SU-DHL-6 (cell line): ENCODE measurements at regions not wholly inside any gene's neighbourhood (a gene's known extent, or its start where the extent isn't known, plus 50 kb on each side); places are given as distances from the start of the nearest gene placed in this dataset.

Source experiments
- H2AFZ ChIP-seq: fragments of 200-600 bp; sonication (generic); 2 replicates; pipeline ENCODE4 v1.6.1; 2014; ENCODE audit warnings: low read depth, mild to moderate bottlenecking, moderate library complexity, mixed read lengths, antibody characterized with exemption, low read length; ENCODE audit not compliant: severe bottlenecking
- H3F3A ChIP-seq: fragments of 200-600 bp; shearing (Covaris generic); 2 replicates; pipeline ENCODE4 v1.6.0; 2016; ENCODE audit warnings: antibody characterized with exemption, mild to moderate bottlenecking; ENCODE audit not compliant: insufficient read depth
- H3K27ac ChIP-seq: fragments of 200-600 bp; sonication (generic); 2 replicates; pipeline ENCODE4 v1.5.1; 2016; ENCODE audit warnings: low read depth, mild to moderate bottlenecking, low read length, moderate library complexity, mixed read lengths
- H3K27me3 ChIP-seq: fragments of 200-600 bp; sonication (generic), shearing (Covaris generic); 2 replicates; pipeline ENCODE4 v1.6.0; 2014; ENCODE audit warnings: mild to moderate bottlenecking, low read length
- H3K36me3 ChIP-seq: fragments of 200-600 bp; sonication (generic); 2 replicates; pipeline ENCODE4 v1.6.1; 2014; ENCODE audit warnings: mild to moderate bottlenecking, low read length, mixed read lengths
- H3K4me2 ChIP-seq: fragments of 300-600, 200-600 bp; shearing (Covaris generic), sonication (generic); 2 replicates; pipeline ENCODE4 v1.6.0; 2014; ENCODE audit warnings: low read length, low read depth, mild to moderate bottlenecking; ENCODE audit not compliant: poor library complexity, severe bottlenecking
- H3K4me3 ChIP-seq: fragments of 200-600 bp; sonication (generic); 2 replicates; pipeline ENCODE4 v1.5.1; 2014; ENCODE audit warnings: antibody characterized with exemption, low read length, mild to moderate bottlenecking, mixed read lengths; ENCODE audit not compliant: insufficient read depth, poor library complexity, severe bottlenecking
- H3K79me2 ChIP-seq: fragments of 200-600 bp; sonication (generic); 2 replicates; pipeline ENCODE4 v1.6.1; 2014; ENCODE audit warnings: mild to moderate bottlenecking, low read length, moderate library complexity; ENCODE audit not compliant: insufficient read depth
- H3K9ac ChIP-seq: fragments of 200-600 bp; sonication (generic); 2 replicates; pipeline ENCODE4 v1.7.0; 2014; ENCODE audit warnings: mild to moderate bottlenecking, low read length
- H3K9me2 ChIP-seq: fragments of 200-600 bp; sonication (generic); replicated peaks from 2 replicates; pipeline ENCODE4 v1.6.1; 2014; ENCODE audit warnings: low read length; ENCODE audit not compliant: insufficient read depth
- H3K9me3 ChIP-seq: fragments of 200-600 bp; sonication (generic); 2 replicates; pipeline ENCODE4 v1.6.1; 2014; ENCODE audit warnings: low read length, mixed read lengths; ENCODE audit not compliant: insufficient read depth
- H4K20me1 ChIP-seq: fragments of 200-600 bp; sonication (generic); 2 replicates; pipeline ENCODE4 v1.6.1; 2014; ENCODE audit warnings: low read depth, mild to moderate bottlenecking, antibody characterized with exemption, low read length, moderate library complexity, mixed read lengths
- CTCF ChIP-seq: fragments of 200-600 bp; sonication (generic); IDR thresholded peaks from one replicate; pipeline ENCODE4 v1.5.1; 2017; ENCODE audit warnings: antibody characterized with exemption, mild to moderate bottlenecking, low read length, moderate library complexity; ENCODE audit not compliant: insufficient read depth, poor library complexity, severe bottlenecking
- EZH2phosphoT487 ChIP-seq: fragments of 200-600 bp; sonication (generic), shearing (Covaris generic); conservative IDR thresholded peaks from 2 replicates; pipeline ENCODE4 v1.6.1; 2018; ENCODE audit warnings: mild to moderate bottlenecking, antibody characterized with exemption, low read length, moderate library complexity, mixed read lengths

DNA sequence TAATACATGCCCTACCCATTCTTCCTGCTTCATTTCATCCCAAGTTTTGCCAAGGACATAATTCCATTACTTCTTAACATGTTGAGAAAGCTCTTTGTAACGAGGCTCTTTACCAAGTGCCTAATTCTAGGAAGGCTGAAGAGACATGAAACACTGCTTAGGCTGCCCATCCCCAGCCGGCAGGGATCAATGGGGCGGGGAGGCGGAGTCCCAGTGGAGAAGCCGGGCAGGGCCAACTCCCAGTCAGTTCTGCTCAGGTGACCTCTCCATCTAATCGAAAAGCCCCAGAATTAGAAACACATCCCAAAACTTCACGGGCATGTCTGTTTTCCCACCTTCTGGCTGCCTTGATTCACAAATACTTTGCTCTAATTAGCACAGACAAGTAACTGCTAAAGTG, 89.5 kb upstream of the LYZL1 start:
- Histone ChIP-seq H3K27me3 (no peaks in the 10 kb centered on the region), H3K9ac (no peak overlapping the region), H3K4me3 (no peak overlapping the region), H3K79me2 (no peaks in the 10 kb centered on the region), H3K36me3 (no peaks in the 10 kb centered on the region), H3K27ac (no peak overlapping the region), H2AFZ (no peak overlapping the region), H3K9me3 (no peaks in the 10 kb centered on the region), H4K20me1 (no peaks in the 10 kb centered on the region), H3K4me2 (no peak overlapping the region), H3K9me2 (no peaks in the 10 kb centered on the region), H3F3A (no peaks in the 10 kb centered on the region)
- TF ChIP-seq EZH2phosphoT487 (no peak), CTCF (no peak)

GRCh38 chr10:29199941-29200679, 88.8 kb upstream of the LYZL1 start:
- Histone ChIP-seq H3F3A (no peaks in the 10 kb centered on the region), H3K9ac (no peak overlapping the region), H3K79me2 (no peaks in the 10 kb centered on the region), H3K4me2 (no peak overlapping the region), H2AFZ (no peak overlapping the region), H3K27ac (no peak overlapping the region), H3K9me2 (no peaks in the 10 kb centered on the region), H3K27me3 (no peaks in the 10 kb centered on the region), H3K9me3 (no peaks in the 10 kb centered on the region), H3K4me3 (no peak overlapping the region), H4K20me1 (no peaks in the 10 kb centered on the region), H3K36me3 (no peaks in the 10 kb centered on the region)
- TF ChIP-seq EZH2phosphoT487, result no peak
- no peak for TF ChIP-seq CTCF

DNA sequence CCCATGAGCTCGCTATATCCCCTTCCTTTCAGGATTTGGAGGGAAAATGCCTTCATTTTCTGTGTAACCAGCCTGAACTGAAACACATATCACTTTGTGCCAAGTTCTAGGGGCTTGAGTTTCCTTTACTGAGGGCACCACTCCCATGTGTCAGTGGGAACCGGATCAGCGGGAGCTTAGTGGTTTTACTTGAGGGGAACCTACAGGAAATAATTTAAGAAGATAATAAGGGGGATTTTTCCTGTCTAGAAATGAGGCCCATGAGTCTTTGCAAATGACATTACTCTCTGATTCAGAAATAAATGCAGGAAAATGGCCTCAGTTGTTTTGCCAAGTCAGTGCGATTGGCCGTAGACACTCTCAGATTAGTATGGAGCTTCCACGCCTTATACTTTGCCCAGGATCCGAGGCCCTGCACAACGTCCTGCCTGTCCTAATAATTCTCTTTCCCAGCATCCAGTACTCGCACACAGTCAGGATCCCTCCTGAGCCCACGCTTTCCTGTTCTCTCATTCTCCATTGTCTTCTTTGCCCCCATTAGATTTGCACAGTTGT, 86.4 kb upstream of the LYZL1 start:
- H3K4me3 ChIP-seq, result no peak overlapping the region
- no peaks in the 10 kb centered on the region for H4K20me1 ChIP-seq
- H3K27me3 ChIP-seq, result no peaks in the 10 kb centered on the region
- no peak overlapping the region for H3K27ac ChIP-seq
- no peaks in the 10 kb centered on the region for H3K79me2 ChIP-seq
- TF ChIP-seq CTCF (no peak), EZH2phosphoT487 (no peak)
- no peaks in the 10 kb centered on the region for H3K9me3 ChIP-seq
- H3F3A ChIP-seq, result no peaks in the 10 kb centered on the region
- no peak overlapping the region for H2AFZ ChIP-seq
- no peak overlapping the region for H3K4me2 ChIP-seq
- no peaks in the 10 kb centered on the region for H3K9me2 ChIP-seq
- H3K36me3 ChIP-seq, result no peaks in the 10 kb centered on the region
- no peak overlapping the region for H3K9ac ChIP-seq
